SK-N-MC (cell line): ENCODE measurements at regions not wholly inside any gene's neighbourhood (a gene's known extent, or its start where the extent isn't known, plus 50 kb on each side); places are given as distances from the start of the nearest gene placed in this dataset.

Source experiments
- EZH2 ChIP-seq: fragments of 200-600 bp; sonication (generic); IDR thresholded peaks from one replicate; pipeline ENCODE4 v1.6.1; 2017; ENCODE audit warnings: antibody characterized with exemption
- POLR2AphosphoS5 ChIP-seq: IDR thresholded peaks from 2 replicates; pipeline ENCODE4 v1.6.1; 2012; ENCODE audit warnings: mild to moderate bottlenecking, low read depth, low read length, borderline replicate concordance

DNA sequence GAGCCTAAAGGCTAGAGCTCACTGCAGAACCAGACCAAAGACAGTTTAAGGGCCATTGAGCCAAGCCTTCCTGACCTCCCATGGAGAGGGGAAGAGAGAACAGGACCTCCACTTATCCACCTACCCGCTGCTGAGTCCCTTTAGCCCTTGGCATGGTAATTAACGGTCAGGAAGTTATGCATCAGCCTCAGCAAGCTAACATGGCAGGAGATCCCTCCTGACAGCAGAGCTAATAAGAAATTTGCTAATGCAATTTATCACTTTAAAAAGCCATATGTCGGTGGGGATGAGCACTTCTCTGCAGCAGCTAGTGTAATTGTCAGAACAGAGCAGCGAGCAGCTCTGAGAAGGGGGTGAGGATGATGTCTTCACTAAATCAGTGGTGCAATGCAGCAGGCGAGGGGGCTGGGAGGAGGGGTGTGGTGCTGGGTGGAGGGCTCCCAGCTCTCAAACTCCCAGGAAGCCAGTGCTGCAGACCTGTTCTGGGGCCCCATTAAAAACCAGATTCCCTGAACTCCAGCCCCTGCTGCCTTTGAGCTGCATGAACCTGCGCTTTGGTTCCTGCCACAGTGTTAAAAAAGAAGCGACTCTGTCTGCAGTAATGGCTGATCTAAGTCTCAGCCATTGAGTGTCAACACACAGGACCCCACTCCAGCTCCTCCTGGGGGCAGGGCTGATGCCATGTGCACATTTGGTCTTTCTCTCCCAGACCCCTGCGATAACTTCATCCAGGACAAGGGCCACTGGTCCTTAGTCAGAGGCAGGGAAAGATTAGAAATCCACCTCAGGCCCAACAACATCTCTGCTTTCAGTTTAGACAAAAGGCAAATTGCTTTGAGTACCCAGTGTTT, 63.0 kb upstream of the CALM2 start:
- TF ChIP-seq POLR2AphosphoS5 (no peak), EZH2 (no peak)
